Lung microvascular endothelial cell (primary cell): ENCODE measurements at regions not wholly inside any gene's neighbourhood (a gene's known extent, or its start where the extent isn't known, plus 50 kb on each side); places are given as distances from the start of the nearest gene placed in this dataset.
A peak's percentile ranks its signal among the peaks of the same experiment; 100 is the strongest.

Experiments used
- DNase-seq, 2 donors: peaks; one replicate each; pipeline versions ENCODE4 v3.0.0 to v3.0.0-alpha.2; 2010; ENCODE audit warnings: low read depth in 2 of 2

DNA sequence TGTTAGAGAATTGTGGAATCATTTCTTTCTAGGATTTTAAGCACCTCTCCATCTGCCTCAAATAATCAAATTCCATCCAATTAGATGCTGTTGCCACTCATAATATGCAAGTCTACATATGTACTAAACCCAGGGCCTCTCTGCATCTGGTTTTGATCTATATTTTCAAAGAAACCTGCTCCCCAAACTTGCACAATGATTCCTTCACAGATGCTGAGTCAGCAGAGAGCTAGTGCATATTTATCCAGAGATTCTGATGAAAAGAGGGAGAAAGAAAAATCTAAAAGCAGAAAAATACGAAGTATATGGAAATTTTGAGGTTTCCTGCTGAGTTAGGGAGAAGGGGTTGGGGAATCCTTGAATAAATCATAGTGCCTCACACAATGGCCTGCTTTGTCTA lies 235.1 kb upstream of the RBFOX1 start:
- no peak for DNase-seq

DNA sequence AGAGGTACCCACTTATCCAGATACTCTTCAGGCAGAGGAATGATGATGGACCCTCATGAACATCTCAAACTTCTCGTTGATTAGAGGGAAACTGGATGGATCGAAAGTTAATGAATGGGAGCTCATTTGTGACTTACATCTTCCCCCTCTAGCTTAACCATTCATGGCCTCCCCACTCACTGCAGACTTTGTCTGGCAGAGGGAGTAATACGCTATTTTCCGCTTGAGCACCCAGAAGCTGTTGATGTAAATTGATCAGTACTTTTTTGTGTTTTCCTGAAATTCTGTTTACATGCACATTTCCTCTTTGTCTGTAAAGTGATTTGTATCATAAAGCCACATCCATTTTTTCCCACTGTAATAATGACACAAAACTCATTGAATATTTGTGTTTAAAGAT lies 239.1 kb upstream of the RBFOX1 start:
- DNase-seq = no peak

DNA sequence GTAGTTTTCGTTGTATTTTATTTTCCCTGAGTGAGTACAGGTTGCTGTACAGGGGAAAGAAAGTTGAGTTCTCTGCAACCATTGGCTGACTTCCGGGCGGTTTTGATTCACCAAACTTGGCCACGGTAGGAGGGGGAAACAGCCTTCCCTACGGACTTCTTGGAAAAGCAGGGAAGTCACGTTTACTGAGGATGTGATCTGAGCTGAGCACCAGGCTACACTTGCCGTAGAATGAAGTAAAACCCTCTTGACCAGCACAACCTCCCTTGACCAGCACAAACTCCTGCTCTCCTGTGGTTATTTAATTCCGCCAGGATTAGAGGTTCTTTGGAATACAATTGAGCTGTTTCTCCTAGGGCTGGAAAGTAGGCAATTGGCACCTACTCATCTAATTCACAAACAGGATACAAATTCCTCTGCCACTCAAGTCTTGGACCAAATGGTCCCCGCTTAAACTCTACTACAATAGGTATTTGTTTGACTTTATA lies 242.0 kb upstream of the RBFOX1 start:
- no peak for DNase-seq

DNA sequence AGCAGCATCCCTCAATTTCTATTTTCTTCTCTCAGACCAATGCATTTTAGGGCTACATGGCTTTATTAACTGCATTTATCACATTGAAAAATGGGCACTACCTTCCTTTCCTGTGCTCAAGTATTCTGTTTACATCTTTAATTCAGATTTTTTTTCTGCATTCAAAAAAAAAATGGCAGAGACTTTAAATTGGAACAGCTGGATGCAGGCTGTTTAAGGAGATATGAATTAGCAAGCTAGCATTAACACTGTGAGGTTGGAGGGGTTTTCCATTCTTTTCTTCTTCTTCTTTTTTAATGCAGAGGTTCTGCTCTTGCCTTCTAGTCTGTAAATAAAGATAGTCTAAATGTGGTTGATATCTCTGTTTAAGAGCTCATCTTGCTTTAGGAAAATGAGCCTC lies 242.9 kb upstream of the RBFOX1 start:
- DNase-seq = no peak

DNA sequence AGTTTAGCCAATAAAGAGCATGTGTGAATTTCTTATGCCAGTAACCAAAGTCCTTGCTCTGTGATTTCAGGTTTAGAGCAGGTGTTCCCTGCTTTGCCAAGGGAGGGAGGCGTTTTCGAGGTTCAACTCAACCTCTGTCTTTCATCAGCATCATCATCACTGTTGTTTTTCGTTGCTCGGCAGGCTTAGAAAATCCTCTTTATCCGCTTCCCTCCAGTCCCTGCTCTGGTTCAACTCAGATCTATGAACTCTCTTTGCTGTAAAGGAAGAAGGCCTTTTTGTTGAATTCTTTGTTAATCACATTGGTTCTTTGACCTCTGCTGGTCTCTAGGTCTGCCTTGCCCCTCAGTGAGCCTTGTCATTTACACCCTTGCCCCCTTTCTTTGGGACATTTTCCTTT lies 243.9 kb upstream of the RBFOX1 start:
- DNase-seq = no peak

DNA sequence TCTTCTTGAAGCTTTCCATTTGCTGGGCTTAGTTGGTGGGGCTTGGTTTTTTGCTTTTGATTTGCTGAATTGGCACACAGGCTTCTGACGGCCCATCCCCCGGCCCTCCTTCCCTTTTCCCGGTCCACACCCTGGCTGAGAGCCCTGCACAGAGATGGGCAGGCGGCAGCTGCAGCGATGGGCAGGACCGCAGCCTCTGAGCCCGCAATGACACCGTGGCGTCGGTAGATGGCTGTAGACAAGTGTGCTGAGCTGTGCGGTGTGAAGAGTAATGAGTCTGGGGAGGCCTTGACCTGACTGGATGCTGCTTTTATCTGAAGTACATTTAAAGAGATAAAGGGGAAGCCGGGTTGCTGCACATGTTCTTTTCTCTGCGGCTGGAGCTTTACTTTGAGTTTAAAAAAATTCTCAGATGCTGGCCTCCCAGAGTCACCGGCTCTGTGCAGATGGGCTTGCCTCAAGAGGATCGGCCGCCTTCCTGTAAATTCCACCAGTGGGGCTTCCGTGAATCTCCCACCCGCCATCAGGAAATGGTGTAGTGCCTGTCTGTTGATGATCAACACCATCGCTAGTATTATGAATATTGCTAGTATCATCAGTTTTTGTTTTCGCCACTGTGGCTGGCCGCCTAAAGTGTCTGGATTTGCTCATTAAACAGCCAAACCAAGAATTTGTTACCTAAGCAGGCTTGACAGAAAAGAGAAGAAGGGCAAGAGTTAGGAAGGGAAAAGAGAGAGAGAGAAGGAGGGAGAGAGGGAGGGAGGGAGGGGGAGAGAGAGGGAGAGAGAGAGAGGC lies 245.6 kb upstream of the RBFOX1 start:
- DNase-seq = no peak

DNA sequence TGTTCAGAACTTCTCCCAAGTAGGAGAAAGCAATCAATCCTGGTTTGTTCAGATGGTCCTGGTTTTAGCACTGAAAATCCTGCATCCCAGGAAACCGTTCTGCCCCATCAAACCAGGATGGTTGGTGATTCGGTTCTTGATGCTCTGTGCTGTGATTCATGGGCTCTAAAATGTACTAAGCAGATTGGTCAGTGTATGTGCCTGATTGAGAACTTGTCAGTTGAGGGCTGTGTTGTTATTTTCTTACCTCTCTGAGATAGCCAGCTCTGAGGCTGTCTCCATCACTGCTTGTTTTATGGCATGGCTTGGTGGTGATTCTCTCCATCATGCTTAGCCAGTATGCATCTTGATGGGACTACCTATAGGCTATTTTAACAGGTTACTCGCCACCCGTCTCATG lies 246.9 kb upstream of the RBFOX1 start:
- no peak for DNase-seq

DNA sequence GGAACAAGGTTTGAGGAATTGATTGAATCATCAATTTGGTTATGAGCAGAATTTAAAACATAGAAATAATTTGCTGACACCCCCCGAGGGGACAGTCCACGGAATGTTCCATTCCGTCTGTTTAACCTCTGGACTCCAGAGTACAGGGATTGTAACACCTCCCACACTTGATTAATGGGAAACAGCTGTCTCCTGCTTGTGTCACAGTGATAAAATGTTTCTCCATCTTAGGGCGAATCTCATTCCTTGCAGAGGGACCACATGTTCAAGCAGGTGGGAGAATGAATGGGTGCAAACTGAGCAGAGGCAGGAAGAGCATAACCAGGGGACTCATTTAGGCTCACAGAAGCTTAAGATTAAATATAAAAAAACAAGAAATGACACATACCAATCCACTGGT lies 249.5 kb upstream of the RBFOX1 start:
- DNase-seq = no peak

DNA sequence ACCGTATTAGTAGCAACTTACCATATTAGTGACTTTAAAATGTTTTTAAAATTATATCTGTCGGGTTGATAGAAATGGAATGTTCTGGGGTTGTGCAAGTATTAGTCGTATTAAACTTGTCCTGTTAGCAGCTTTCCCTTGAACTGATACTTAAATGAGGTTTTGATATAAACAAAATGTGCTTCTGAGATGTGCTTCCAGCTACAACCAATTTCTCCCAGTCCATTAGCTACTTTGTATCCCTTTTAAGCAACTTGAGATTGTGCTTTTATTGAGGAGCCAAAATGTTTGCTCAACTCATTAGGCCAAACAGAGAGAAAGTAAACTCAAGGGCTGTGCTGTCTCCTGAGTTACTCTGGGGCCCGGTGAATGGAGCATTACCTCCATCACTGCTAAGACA lies 255.0 kb upstream of the RBFOX1 start:
- DNase-seq = no peak

DNA sequence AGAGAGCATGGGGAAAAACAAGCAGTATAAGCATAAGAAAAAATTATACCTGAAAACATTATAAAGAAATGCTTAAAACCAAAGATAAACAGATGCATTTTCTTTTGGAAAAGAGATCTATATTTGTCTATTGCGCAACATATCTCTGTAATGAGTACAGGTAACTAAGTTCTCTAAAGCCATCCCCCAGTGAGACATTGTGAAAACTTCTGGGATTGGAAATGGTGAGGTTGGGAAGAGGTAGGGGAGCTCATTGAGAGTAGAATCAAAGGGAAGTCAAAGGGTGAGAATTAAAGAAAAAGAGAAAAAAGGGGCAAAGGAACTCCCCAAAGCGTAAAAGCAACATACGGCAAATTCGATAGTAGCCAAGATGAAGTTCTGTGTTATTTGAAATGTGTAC lies 257.9 kb upstream of the RBFOX1 start:
- no peak for DNase-seq

DNA sequence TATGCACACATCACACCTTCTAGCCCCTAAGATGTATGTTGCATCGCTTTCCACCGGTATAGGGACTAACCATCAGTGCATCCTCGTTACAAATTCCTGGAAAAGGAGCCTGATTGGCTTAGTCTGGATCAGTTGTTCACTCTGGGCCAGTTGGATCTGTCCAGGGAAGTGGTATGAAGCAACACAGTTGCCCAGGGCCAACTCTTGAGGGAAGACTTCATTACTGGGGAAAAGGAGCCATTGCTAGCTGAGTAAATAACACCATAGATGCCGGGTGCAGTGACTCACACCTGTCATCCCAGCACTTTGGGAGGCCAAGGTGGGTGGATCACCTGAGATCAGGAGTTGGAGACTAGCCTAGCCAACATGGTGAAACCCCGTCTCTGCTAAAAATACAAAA lies 275.2 kb upstream of the RBFOX1 start:
- DNase-seq = no peak

DNA sequence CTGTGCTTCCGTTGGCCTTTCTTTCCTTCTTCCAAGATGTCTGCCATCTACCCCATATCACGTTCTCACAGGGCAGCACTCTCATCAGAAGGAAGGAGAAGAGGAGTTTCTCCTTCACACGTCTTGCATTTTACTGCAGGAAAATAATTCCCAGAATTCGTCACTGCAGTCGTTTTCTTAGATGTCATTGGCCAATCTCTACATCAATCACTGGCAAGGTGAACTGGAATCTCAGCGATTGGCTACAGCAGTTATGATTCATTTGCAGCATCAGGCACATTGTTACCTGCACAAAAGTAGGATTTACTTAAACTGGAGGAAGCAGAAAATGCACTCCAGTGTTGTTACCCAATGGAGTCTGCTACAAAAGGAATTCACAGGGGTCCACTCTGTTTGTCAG lies 277.2 kb upstream of the RBFOX1 start:
- DNase-seq = no peak

DNA sequence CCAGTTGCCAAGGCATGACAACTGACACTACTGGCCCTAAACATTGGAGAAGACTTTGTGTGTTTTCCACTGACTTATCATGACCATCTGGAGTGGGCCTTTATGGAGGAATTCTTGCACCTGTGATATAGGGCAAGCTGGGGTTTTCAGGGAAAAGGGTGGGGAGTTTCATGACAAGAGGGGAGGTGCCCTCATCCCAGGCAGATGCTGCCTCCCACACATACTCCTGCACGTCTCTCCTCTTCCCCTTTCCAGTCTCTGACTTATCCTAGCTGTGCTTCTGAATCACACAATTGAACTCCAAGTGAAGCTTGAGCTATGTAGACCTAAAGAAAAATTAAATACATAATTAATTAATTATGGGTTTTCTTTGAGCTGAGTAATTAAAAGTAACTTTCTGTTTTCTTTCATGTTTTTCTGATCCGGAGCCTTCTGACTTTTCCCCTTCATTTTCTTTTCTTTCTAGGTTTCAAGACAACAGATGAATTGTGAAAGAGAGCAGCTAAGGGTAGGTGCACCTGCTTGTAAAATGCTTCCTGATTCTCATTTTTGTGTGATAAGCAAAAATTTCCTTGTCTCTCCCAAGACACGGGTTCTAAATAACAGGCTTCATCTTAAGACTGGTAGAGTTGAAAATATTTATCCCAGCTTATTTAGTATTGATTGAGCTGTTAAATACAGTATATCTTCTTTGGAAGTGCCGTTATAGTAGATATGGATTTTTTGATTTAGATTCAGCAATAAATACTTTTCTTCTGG lies 280.9 kb upstream of the RBFOX1 start:
- DNase-seq = no peak

DNA sequence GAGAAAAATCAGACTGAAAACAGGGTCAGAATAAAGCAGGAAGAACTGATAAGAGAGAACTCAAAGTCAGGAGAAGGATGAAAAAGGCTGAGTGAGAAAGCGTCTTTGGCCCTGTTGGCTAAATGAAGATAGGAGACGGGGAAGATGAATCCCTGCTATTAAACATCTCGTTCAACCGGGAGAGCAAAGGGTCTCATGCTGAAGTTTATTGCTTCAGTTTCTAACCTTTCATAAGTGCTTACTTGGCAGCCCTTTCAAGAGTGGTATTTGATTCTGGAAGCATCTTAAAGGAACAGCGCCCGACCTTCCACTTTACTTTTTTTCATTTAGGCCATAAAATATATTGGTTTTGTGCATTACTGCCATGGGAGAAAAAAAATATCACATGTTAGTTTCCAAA lies 288.3 kb upstream of the RBFOX1 start:
- DNase-seq = no peak

DNA sequence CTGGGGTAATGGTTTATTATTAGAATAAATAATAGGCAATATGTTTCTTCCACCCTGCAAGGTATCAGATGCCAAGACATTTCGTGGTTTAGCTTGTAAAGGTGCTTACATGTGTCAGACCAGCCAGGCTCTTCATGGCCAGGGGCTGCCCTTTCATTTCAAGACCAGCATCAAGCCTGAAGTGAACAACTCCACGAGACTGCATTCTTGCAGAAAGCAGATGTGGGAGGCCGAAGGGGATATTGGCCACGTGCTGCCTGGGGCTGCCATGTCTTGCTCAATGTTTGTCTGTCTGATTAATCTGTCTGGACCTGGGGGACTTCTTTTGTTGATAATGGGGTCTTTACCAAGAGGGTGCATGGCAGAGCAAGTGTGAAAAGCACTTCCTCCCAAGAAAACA lies 294.2 kb upstream of the RBFOX1 start:
- DNase-seq = no peak

DNA sequence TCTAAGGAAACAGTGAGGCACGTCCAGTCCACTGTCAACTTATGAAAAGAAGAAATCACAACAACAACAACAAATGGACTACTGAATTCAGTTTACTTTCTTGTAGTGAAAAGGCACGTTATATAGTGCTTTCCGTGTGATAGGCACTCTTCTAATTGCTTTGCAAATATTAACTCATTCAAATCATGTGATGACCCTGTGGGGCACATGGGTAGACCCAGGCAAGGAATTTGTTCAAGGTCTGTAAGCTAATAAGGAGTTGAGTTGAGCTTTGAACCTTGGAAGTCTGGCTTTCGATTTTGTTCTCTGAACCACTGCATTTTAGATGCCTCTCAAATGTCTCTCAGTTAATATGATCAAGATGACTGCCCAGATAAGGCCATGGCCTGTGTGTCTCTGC lies 295.1 kb upstream of the RBFOX1 start:
- no peak for DNase-seq

DNA sequence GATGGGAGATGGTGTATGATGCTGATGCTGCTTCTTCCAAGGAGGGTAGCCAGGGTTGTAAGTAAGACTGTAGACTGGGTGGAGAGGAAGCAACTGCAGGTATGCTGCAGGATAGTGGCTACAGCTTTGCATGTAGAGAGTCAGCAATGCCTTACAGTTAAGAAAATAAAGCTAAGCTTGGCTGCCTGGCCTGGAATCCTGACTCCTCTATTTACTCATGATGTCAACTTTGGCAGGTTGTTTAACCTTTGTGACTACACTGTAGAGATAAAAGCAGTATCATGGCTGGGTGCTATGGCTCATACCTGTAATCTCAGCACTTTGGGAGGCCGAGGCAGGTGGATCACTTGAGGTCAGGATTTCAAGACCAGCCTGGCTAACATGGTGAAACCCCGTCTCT lies 301.6 kb upstream of the RBFOX1 start:
- DNase-seq = no peak

DNA sequence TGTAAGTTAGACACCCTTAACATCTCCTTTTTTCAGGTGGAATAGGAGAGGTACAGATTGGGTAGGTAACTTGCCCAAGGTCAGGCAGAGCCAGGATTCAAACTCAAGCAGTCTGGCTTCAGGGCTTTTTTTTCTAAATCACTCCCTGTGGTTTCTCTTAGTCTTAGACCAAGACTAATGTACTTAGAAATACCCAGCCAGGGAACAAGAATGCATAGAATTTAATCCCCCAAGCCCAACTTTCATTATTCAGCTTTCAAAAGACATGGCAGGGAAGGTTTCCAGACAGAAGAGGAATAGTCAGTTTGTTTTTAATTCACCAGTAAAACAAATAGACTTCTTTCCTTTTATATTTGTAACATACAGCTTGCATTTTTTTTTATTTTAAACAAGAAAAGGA lies 305.2 kb upstream of the RBFOX1 start:
- DNase-seq = no peak

DNA sequence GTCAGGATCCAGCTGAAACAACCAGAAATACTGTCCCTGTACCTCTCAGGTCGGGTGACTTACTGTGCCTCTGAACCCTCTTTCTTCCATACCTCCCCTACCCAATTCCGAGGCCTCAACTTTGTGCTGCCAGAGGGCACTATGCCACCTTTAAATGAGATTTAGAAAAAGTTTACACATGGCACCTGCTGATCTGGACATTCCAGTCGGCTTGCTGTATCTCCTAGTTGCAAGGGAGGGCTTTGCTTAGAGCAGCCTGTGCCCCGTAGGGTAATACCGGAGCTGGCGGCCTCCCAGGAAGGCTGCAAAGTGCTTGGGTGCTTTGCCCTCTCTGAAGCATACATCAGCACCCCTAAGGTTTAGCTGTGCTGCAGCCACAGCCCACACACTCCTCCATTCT lies 306.0 kb upstream of the RBFOX1 start:
- no peak for DNase-seq

DNA sequence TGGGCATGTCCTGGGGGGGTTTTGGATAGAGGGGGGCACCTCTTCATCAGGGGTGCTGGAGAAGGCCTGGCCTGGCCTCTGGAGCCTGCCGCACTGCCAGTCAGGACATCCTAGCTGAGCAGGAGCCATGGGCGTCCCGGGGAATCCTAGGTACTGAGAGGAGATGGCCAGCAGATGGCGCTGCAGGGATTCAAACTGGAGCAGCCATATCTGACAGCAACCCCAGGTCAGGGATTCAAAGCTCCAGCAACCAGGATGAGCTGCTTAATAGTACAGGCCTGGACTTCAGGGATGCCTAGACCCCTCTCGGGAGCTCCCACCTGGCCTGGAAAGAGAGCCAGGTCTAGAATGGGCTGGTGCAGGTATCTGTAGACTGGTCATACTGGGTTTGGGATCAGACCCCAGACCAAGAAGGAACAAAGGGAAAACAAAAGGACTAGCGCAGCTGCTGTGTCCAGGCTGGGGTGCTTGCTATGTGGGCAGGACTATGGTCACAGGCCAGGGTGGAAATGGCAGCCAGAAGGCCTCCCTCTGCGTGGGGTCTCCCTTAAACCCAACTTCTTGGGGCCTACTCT lies 306.9 kb upstream of the RBFOX1 start:
- DNase-seq = peak; percentile 1 to 31

DNA sequence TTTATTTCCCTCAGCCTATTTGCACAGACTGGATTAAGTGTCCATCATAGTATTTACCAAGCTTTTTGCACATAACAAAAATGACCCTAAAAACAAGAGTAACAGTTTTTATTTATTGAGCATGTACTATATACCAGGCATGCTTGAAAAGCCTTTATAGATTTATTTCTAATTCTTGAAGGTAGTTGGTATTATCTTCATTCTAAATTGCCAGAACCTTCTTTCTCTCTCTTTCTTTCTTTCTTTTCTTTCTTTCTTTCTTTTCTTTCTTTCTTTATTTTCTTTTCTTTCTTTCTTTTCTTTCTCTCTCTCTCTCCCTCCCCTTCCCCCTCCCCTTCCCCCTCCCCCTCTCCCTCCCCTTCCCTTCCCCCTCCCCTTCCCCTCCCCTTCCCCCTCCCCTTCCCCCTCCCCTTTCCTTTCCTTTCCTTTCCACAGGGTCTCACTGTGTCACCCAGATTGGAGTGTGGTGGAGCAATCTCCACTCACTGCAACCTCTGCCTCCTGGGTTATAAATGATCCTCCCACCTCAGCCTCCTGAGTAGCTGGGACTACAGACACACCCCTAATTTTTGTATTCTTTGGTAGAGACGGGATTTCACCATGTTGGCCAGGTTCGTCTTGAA lies 310.9 kb upstream of the RBFOX1 start:
- DNase-seq = no peak

DNA sequence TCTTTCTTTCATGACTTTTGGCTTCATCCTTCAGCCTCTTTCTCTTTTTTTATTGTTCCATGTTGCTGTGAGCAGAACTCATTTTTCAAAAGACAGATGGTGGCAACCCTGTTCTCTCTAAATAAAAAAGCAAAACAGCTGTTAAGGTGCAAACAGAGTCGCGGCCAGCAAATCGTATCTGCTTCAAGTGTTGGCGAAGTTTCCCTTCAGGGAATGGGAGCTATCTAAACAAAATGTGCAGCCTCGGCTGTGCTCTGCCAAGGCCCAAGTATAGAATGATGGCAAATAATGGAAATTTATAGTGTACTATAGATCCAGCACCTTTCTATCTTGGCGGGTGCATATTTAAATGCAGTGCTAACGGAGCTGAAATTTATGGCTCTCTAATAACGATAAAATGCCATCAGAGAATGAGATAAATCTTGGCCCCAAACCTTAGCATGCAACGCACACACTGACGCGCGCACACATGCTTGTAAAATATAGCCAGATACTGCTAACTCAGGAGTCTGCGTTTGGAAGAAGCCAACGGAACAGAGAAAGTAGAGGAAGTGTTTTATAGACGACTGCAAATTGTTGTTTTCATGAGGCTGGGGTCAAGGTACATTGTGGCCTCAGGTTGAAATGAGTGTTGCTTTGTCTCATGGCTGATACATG lies 315.5 kb upstream of the RBFOX1 start:
- DNase-seq = no peak
